HG02938 (cell line): ENCODE measurements at regions not wholly inside any gene's neighbourhood (a gene's known extent, or its start where the extent isn't known, plus 50 kb on each side); places are given as distances from the start of the nearest gene placed in this dataset.

ENCODE experiments used
- ATAC-seq: cut with Tn5 transposase; IDR thresholded peaks from one replicate; pipeline ENCODE4 v1.9.1; 2021; ENCODE audit warnings: mild to moderate bottlenecking, moderate library complexity; ENCODE audit not compliant: unreplicated experiment

DNA sequence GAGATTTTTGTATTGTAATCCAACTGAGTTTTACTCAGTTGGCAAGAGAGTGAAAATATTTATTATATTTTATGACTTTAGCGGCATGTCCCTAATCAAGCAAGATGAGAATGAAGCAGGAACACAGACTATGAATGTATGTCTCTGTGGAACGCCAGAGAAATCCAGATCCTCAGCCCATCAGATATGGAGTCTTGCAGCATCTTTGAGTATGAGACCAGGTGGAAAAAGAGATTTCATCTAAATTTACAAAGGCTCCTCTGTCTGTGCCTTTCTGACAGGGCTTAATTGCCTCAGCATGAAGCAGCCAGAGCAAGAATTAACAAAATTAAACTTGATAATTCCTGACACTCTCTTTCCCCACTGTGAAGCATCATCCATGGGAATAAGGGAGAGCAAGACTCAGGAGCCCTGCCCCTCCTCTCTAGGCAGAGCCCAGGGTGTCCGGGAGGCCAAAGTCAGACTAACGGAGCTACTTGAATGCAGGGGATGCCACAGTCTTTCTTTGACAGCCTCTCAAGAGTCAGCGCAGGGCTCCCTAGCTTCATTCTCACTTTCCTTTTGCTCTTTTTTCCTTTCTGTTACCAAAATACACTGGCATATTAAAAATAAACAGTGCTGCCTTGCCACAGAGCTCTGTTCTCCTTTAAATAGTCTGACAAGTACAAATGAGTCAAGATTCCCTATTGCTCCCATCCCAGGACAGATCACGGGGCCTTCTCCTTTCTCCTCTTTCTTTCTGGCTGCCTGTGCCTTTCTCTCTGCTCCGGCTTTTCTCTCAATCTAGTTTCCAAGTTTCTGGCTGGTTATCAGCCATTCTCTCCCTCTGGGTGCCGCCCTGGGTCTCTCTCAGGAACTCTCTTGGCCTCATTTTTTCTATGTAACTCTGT, 132.2 kb upstream of the INHBA start:
- ATAC-seq: no peak

DNA sequence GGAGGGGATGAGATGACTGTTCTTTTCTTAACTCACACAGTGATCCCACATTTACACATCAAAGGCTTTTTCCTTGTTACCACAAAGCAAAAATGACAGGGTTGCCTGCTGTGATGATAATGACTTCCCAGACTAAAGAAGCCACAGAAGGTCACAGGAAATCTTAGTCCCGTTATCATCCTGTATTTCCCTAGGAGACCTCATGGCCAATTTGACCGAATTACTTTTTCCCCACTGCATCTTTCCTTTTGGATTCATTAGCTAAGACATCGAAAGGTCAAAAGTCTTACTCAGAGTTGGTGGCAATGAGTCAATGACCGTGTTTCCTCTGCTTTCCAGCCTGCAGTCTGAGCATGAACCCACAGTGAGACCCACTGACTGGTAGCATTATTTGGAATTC, 130.1 kb upstream of the INHBA start:
- no peak for ATAC-seq

DNA sequence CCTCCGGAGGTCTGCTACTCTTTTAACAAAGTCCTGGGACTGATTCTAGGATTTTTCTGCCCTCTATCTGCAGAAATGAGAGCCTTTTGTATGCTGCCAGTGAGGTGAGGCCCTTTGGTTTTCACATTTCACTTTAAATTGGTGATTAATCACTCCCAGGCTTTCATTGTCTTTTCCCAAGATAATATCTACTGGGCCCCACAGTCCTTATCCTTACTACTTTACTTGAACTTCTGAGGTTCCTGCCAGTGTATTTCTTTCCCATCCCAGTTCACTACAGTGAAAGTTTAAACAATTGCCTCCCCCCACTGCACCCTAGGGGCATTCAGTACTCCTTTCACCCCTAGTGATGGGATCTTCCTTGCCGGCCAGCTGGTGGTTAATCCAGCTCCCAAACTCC, 127.4 kb upstream of the INHBA start:
- no peak for ATAC-seq

DNA sequence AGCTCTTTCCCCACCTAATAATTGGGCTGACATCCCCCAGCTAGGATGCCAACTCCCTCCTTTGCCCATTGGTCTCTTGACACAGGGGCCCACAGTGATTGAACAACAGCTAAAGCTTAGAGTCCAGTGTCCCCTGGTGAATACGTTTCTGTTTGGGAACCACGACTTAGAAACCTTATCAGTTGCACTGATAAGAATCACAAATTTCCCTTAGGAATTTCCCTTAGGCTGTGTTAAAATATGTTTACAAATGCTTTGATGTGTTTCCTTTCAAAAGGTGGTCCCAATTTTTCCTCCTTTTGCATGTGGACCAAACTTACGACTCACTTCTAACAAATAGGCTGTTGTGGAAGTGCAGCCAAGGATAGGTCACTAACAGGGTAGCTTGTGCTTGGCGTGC, 126.0 kb upstream of the INHBA start:
- ATAC-seq: no peak

DNA sequence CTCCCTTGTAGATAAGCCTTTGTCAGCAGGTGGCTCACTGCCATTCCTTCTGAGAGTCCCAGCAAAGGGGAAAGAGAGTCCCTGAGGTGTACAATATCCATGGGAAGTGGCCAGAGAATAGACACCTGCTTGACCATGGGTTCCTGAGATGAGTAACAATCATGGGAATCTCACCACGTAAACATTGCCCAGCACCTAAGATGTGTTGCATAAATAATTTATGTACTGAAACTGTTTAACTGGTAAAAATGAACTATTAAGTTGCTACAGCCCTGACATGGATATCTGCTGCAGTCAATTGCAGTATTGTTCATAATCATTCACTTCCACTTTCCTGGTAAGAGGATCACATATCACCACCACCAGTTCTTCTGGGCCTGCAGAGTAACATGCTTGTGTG, 123.8 kb upstream of the INHBA start:
- no peak for ATAC-seq

DNA sequence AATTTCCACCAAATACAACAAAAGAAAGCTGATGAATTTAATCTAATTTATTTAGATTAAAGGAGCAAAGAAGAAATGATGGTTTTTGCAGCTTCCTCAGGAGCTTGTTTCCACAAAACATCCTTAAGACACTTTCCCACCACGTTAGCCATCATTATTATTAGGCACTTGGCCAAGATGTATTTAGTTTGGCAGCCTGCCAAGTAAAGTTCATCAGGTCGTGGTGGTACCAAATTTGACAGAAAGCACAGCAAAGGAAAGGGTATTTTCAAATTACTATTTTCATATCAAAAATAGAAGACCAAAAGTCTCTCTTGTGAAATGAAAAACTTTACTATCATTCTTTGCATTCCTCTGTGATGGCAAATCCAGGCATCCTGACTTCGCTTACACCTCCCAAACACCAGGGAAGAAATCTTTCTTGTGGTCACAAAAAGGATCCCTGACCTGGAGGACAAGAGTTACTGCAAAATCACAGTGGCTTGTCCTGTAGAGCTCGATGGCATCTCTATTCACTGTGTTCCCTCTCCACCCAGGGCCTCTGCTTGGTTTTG, 123.1 kb upstream of the INHBA start:
- ATAC-seq: no peak

DNA sequence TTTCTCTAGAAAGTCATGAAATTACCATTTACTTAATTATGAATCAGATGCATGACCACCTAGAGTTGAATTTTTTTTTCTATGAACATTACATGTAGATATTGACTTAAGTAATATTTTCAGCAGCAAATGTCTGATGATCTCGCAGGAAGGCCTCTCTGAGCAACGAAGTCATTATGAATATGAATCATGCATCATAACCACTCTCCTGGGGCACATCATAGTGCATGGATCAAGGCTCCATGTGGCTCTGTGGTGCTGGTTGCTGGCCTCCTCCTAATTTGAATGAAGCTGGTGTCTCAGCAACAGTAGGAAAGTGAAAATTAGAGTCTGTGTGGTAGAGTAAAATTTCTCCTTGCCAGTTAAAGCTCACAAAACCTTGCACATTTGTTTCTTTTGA, 121.4 kb upstream of the INHBA start:
- ATAC-seq: no peak

DNA sequence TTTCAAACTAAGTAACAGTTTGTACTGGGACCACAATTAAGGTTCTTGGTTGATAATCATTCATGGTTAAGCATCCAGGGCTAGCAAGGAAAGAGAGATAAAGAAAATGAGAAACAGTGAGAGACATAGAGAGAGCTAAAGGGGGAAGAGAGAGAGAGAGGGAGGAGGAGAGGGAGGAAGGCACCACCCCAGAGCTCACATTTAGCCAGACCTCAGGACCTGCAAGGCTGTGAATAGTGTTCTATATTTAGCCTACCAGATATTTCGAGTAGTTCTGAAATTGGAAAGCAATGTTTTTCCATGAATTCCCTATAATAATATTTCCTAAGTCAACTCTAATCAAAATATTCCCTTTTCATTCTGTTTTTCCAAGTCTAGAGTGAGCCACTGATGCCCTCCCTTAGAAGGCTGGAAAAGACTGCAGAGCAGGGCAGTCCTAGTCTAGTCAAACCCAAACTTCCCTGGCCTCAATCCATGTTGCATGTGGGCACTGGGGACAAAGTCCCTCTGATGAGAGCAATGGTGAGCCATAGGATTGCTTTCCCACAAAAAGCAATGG, 119.4 kb upstream of the INHBA start:
- ATAC-seq: no peak

DNA sequence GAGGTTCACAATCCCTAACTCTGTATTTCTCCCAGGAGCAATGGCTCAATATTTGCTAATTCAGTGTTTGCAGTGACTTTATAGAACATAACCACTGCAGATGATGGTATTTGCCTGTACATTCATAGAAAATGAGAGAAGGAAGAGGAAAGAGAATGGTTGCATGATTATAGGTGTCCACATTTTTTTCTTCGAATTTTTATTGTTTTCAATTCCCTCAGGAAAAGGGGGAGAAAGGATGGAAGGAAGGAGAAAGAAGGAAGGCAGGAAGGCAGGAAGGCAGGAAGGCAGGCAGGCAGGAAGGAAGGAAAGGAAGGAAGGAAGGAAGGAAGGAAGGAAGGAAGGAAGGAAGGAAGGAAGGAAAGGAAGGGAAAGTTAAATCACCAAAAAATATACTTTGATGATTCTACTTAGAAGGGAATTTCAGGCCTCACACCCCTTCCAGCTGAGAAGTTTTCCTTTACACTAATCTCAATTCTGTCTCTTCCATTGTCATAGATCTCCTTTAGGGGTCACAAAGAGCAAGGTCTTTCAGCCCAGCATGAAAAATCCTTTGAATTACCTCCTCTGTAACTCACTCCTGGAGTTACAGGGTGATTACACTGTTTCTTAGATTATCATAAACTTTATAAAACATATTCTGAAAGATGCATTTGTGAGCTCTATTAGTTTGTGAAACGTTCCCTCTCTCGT, 118.8 kb upstream of the INHBA start:
- no peak for ATAC-seq

DNA sequence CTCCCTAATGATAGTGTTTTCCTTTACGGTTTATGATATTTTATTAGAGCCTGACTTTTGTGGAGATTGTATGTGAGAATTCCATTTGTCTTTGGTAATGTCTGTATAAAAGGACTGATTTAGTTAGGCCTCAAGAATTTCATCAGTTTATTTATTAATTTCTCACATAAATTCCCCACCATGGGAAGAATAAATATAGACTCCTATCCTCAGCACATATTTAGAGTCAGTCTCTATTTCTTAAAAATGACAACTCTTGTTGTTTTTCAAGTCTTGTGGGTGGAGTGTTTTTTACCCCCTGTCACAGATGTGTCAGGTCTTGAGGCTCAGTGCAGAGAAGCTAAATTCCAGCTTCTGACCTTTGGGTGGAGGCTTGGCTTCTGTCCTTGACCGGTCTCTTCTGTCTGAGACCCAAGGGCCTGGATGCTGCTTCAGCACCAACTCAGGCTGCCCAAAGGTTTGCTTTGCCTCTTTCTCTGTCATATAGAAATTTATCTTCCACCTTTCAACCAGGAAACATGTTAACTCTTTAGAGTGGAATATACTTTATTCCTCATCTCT, 117.3 kb upstream of the INHBA start:
- no peak for ATAC-seq

DNA sequence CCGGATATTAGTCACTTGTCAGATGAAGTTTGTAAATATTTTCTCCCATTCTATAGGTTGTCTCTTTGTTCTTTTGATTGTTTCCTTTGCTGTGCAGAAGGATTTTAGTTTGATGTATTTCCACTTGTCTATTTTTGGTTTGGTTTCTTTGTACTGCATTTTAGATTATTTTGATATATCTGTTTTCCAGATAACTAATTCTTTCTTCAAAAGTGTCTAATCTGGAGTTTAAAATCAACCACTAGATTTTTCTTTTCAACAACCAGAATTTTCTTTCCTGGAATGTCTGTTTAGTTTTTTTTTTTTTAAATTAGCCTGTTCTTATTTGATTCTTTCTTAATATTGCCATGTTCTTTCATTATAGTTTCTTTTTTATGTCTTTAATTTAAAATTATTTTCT, 116.8 kb upstream of the INHBA start:
- no peak for ATAC-seq

DNA sequence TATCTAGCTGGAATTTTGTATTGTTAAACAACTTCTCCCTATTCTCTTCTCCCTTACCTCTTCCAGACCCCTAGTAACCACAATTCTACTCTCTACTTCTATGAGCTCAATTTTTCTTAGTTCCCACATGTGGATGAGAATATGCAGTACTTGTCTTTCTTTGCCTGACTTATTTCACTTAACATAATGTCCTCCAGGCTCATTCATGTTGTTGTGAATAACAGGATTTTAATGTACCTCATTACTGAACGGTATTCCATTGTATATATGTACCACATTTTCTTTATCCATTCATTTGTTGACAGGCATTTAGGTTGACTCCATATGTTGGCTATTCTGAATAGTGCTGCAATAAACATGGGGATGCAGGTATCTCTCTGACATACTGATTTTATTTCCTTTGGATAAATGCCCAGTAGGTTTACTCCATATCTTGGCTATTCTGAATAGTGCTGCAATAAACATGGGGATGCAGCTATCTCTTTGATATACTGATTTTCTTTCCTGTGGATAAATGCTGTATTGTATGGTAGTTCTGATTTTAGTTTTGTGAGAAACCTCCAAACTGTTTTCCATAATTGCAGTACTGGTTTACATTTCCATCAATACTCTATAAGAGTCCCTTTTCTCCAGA, 116.0 kb upstream of the INHBA start:
- no peak for ATAC-seq

DNA sequence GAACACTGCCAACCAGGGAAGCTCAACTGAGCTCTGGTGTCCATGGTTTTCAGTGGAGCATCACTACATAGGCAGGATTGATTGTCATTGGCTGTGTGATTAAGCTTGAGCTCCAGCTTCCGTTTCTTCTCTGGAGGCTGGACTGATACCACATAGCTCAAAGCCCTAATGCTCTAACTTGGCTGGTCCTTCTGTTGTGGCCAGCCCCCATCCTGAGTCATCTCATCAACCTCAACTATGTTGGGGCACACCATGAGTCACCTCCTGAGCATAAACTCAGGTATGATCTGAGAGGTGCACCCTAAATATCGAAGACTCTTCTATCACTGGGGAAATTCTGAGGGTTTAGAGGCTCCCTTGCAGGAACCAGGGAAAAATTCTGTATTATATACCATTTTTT, 114.5 kb upstream of the INHBA start:
- ATAC-seq: no peak

DNA sequence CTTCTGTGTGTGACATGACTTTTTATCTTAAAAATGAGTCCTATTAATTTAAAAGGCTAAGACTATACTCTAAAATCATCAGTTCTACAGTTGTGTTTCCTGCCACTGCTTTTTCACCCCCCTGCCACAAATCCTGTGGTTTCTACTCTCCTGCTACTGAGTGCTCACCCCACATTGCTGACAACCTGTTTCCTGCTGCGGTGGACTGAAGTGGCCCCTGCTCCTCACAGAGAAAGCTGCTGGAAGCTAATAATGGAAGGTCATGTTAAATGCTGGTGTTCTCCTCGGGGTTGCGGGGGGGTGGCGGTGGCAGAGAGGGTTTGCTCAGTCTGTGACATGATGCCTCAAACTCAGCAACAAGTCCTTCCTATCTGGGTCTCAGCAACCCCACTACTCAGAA, 113.2 kb upstream of the INHBA start:
- ATAC-seq: no peak

DNA sequence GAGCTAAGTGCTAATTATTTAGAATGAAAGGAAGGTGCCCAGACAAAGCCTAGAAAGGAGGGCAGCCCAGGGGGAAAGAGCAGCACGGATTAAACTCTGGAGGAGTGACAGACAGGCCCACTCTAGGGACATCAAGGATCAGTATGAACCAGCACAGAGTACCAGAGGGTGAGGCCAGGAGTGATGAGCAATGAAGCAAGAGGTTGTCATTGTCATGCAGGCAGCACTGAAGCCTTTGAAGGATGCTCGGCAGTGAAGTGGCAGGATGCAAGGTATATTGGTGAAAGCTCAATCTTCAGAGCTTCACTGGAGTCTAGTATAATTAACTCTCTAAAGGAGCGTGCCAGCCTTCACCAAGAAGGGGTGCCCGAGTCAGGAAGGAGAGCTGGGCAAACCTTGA, 112.0 kb upstream of the INHBA start:
- ATAC-seq: no peak

DNA sequence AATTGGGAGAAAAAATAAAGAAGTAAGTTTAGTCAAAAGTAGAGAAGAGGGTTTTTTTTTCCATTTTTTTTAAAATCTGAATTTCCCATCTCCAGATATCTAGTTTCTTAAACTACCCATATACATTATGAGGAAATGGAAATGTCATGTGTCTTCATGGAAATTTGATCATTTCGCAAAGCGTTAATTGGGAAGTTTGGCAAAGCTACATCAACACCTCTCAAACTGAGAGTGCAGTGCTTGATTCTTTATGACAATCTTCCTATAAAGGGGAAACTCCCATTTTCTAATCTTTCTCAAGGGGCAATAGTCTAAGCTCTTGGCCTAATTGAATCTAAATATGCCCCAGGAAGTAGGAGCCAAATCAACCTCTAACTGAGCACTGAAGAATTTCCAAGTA, 110.4 kb upstream of the INHBA start:
- ATAC-seq: no peak

DNA sequence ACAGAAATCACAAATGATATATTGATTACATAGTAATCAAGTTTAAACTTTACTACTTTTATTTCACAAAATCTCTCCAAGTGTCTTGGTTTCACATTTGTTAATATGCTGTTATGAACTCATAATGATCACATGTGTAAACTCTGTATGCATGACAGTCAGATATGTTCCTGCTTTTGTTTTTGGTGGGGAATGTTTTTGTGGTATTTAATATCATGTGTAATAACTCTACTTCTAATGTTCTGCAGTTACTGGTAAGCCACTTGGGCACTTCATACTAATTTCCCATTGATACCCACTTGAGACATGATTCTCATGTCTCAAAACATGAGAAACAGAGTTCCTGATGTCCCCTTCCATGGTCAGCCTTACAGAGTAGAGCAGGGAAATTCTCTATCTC, 109.1 kb upstream of the INHBA start:
- ATAC-seq: no peak

DNA sequence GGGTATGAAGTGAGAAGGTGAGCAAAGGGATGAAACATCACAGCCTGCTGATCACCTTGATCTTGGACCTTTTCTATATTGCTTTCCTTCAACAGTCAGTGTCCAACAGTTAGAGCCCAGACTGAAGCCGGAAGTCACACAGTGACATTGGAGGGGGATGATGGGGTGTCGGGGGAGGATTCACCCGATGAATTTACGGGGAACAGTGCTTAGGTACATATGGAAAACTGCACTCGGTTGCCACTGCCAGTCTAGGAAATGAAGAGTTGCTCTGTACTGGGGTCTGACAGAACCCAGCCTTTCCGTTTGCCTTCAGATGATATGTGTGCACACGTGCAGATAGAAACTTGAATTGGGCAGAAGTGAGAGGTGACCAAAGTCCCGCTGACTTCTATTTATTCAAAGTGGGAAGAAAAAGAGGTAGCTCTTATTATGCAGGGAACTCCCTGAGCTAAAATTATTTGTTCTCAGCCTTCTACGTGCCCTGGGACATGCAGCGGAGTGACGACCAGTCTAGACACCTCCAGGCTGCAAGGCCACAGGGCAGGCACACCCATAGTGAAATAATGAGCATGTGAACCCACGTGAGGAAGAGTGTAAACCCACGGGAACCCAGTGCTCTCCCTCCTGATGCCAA, 107.2 kb upstream of the INHBA start:
- peak; percentile 83 for ATAC-seq

DNA sequence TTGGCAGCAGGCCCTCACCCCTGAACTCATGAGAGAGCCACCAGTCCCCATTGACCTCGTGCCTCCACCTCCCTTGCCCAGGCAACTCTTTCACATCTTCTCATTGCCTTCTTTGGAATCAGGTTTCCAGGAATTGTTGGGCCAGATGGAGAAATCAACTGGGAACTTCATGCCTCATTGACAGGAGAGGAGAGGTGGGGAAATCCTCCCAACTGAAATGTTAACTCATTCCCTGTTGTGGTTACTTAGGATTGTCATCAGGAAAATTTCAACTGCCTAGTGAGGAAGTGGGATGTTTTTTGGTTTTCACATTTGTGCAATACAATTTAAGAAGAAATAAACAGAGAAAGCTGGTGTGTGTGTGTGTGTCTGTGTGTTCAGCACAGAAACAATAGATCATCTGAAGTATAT, 106.6 kb upstream of the INHBA start:
- ATAC-seq: no peak

DNA sequence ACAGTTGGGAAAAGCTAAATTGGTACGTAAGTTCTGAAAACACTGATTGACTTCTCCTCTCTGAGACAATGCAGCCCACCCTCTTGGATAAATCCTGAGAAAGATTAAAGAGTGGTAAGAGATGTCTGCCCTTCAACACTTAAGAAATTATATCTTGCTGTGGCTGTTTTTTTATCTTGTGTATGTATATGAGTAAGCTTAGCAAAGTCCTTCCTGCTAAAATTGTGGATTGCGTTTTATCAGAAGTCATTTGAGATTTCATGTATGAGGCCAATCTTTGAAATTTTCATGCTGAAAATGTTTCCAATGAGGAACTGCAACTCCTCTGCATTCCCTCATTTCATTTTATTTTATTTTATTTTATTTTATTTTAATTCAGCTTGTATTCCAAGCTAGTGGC, 106.2 kb upstream of the INHBA start:
- no peak for ATAC-seq

DNA sequence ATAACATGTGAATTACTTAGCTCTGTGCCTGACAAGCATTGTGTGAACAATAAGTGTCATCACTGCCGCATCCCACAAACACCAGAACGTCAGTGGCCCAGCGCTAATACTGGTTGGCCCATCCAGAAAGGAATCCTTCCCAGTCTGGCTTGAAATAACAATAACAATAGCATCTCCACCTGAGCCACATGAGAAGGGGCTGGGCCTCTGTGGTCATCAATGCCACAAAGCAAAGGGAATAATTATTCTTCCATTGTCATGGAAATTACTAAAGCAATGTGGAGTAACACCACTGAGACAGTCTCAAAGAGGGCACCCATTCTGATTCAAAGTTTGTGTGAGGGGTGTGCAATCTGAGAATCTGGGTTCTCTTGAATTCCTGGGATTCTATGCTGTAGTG, 105.7 kb upstream of the INHBA start:
- ATAC-seq: no peak
